ENCODE measurements at regions not wholly inside any gene's neighbourhood (a gene's known extent, or its start where the extent isn't known, plus 50 kb on each side); places are given as distances from the start of the nearest gene placed in this dataset.

DNA sequence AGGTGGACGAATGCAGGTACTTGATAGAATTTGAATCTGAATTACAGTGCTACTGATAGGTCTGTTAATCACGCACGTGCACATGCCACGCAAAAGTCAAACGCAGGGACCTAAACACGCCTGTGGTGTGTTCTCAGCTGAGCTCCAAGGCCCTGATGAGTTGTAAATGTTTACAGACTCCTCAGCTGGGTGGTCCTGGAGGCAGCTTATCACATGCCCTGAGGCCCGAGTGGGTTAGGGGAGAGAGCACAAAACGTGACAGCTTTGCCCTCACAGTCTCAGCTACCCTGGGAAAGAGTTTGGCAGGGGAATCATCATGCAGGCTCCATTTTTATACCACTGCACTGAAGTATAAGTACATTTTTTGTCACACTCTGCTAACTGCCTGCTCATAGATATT is 68.3 kb upstream of the FAM110C start:
- no peak overlapping the region for H3K4me3 Mint-ChIP-seq
- CTCF ChIA-PET, result no interaction called here
- H3K9me3 Mint-ChIP-seq (ENCODE audit: low read depth), result no peaks in the 10 kb centered on the region
- ATAC-seq (no peak), DNase-seq (no peak)
- H3K36me3 Mint-ChIP-seq, result no peaks in the 10 kb centered on the region
- no peaks in the 10 kb centered on the region for H3K4me1 Mint-ChIP-seq
- peaks cover 18% of the 10 kb centered on the region for H3K27me3 Mint-ChIP-seq
- no peak overlapping the region for H3K27ac Mint-ChIP-seq

- Mint-ChIP-seq H3K36me3 (peaks cover 2% of the 10 kb centered on the region), H3K4me1 (no peaks in the 10 kb centered on the region), H3K27me3 (peaks cover 18% of the 10 kb centered on the region), H3K27ac (no peak overlapping the region), H3K4me3 (no peak overlapping the region), H3K9me3 (ENCODE audit: low read depth) (peaks cover 13% of the 10 kb centered on the region)
- CTCF ChIA-PET, result no interaction called here
- DNase-seq (no peak), ATAC-seq (no peak)
Measured at GRCh38 chr2:109998-110397, 63.7 kb upstream of the FAM110C start.

GRCh38 chr2:108920-109809 is 62.9 kb upstream of the FAM110C start:
- Mint-ChIP-seq H3K27ac (no peak overlapping the region), H3K27me3 (peaks cover 20% of the 10 kb centered on the region), H3K4me3 (no peak overlapping the region), H3K9me3 (ENCODE audit: low read depth) (peaks cover 13% of the 10 kb centered on the region), H3K36me3 (peaks cover 2% of the 10 kb centered on the region), H3K4me1 (no peaks in the 10 kb centered on the region)
- no peak for DNase-seq
- ATAC-seq, result no peak
- CTCF ChIA-PET, result no interaction called here

DNA sequence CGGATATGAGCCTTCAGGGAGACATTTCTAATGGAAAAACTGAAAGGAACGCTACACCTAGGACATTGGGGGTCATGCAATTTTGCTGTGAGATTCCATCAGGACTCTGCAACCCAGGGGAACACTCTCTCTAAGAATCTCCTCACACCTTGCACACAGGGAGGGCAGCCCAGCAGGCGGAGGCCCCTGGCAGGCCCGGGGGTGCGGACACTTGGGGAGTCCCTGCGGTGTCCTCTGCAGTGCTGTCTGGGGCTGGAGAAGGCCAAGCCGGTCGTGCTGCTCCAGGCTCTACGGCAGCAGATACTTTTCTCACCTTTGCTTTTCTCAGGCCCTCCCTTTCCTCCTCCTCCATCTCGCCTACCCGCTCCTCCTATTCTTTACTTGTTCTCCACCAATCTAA is 54.7 kb upstream of the FAM110C start:
- CTCF ChIA-PET, result no interaction called here
- H3K4me3 Mint-ChIP-seq, result no peak overlapping the region
- H3K27me3 Mint-ChIP-seq, result peaks cover 22% of the 10 kb centered on the region
- no peaks in the 10 kb centered on the region for H3K36me3 Mint-ChIP-seq
- ATAC-seq, result no peak
- peaks cover 3% of the 10 kb centered on the region for H3K9me3 Mint-ChIP-seq (ENCODE audit: low read depth)
- H3K27ac Mint-ChIP-seq, result no peak overlapping the region
- no peaks in the 10 kb centered on the region for H3K4me1 Mint-ChIP-seq
- no peak for DNase-seq

Measured in activated CD8-positive, alpha-beta memory T cell treated with anti-CD3 and anti-CD28 coated beads, Interleukin-2, amount 10 ng/mL, durations not matched to agents 7 days and 5 days (primary cell).